ENCODE measurements at regions not wholly inside any gene's neighbourhood (a gene's known extent, or its start where the extent isn't known, plus 50 kb on each side); places are given as distances from the start of the nearest gene placed in this dataset.

- no peak overlapping the region for H3K4me3 ChIP-seq (ENCODE audit: low read length)
- no peak for DNase-seq (ENCODE audit: low read depth)
- no peak for TF ChIP-seq CTCF (IDR thresholded peaks at IDR 0.05; ENCODE audit: insufficient read depth, low read depth, low read length, missing control alignments)
These were observed 137.7 kb upstream of the NKX1-1 start for GRCh38 chr4:1543976-1544375.

GRCh38 chr4:1543561-1543960 lies 137.3 kb upstream of the NKX1-1 start:
- no peak for TF ChIP-seq CTCF (IDR thresholded peaks at IDR 0.05; ENCODE audit: insufficient read depth, low read depth, low read length, missing control alignments)
- no peak for DNase-seq (ENCODE audit: low read depth)
- H3K4me3 ChIP-seq (ENCODE audit: low read length), result no peak overlapping the region

- H3K4me3 ChIP-seq (ENCODE audit: low read length), result no peak overlapping the region
- TF ChIP-seq CTCF (IDR thresholded peaks at IDR 0.05; ENCODE audit: insufficient read depth, low read depth, low read length, missing control alignments), result no peak
- DNase-seq (ENCODE audit: low read depth), result no peak
These were observed 136.5 kb upstream of the NKX1-1 start for GRCh38 chr4:1542516-1543320.

- no peak for DNase-seq (ENCODE audit: low read depth)
- no peak for TF ChIP-seq CTCF (IDR thresholded peaks at IDR 0.05; ENCODE audit: insufficient read depth, low read depth, low read length, missing control alignments)
- H3K4me3 ChIP-seq (ENCODE audit: low read length), result no peak overlapping the region
These were observed 135.9 kb upstream of the NKX1-1 start for GRCh38 chr4:1542226-1542490.

GRCh38 chr4:1541449-1542225 lies 135.4 kb upstream of the NKX1-1 start:
- no peak for DNase-seq (ENCODE audit: low read depth)
- no peak for TF ChIP-seq CTCF (IDR thresholded peaks at IDR 0.05; ENCODE audit: insufficient read depth, low read depth, low read length, missing control alignments)
- no peak overlapping the region for H3K4me3 ChIP-seq (ENCODE audit: low read length)

GRCh38 chr4:1540601-1541375 lies 134.5 kb upstream of the NKX1-1 start:
- TF ChIP-seq CTCF (IDR thresholded peaks at IDR 0.05; ENCODE audit: insufficient read depth, low read depth, low read length, missing control alignments), result no peak
- DNase-seq (ENCODE audit: low read depth), result no peak
- H3K4me3 ChIP-seq (ENCODE audit: low read length), result no peak overlapping the region
